COLO668 (cell line): ENCODE measurements at regions not wholly inside any gene's neighbourhood (a gene's known extent, or its start where the extent isn't known, plus 50 kb on each side); places are given as distances from the start of the nearest gene placed in this dataset.

ENCODE experiments used
- DNase-seq: peaks from one replicate; lab custom pipeline; 2025; ENCODE audit not compliant: unreplicated experiment; lab: John Stamatoyannopoulos, UW

DNA sequence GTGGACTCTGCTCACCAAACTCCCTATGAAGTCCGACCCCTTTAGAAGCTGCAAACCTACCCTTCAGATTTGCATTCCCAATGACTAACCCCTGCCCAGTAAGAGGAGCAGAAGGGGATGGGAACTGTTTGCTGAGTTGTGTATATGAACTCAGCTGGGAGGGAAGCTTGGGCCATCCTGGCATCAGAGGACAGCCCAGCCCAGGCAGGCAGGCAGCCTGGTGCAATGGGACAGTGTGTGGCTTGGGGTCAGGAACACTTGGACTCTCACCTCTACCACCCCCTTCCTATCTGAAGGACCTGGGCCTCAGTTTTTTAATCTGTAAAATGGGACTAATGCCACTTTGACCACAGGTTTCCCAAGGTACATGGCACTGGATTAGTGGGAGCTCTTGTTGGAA, 147.4 kb upstream of the GPR26 start:
- DNase-seq = no peak

DNA sequence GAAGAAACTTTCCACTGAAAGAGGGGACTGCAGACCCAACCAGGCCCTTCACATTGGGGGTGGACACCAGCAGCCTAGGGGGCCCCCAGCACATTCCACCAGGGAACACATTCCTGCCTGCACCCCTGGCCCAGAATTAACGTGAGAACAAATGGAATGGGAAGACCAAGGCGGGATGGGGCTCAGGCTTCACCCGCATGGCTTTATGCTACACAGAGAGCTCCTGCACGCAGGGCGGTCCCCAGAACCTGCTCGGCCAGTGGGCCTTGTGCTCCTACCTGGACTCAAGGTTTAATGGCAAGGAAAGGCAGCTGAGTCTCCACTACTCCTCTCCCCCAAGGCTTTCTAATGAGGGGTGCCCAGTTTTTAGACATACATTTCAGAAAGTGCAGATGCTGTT, 146.3 kb upstream of the GPR26 start:
- DNase-seq = no peak

DNA sequence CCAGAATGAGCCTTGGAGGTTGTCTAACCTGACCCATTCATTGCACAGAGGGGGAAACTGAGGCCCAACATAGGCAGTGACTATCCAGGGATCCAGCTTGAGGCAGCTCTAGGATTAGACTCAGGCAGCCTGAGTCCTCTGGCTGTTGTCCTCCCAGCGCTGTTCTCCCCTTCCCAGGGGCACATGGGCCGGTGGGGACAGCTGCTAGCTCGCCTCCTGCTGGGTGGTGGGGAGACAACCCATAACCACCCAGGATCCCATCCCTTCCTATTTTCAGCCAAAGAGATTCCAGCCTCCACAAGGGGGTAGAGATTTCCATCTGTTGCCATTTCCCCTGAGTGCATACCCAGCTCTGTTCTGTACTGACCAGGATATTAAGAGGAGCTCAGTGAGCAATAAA, 145.1 kb upstream of the GPR26 start:
- DNase-seq = no peak

DNA sequence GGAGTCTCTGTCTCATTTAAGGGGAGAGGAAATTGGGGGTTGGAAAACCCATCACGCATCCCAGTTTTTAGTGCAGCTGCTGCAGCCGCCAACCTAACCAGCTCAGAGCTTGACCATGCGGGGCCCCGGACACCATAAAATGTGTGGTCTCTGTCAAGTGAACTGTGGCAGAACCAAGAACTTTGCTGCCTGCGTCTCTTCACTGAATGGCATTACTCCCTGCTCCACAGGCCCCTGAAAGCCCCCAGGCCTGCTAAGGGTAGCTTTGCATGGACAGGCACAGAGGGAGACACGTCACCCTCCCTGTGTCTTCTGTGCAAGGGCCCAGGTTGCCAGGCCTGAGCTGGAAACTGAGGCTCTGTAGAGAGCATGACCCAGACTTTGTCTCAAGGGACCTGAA, 144.6 kb upstream of the GPR26 start:
- no peak for DNase-seq

DNA sequence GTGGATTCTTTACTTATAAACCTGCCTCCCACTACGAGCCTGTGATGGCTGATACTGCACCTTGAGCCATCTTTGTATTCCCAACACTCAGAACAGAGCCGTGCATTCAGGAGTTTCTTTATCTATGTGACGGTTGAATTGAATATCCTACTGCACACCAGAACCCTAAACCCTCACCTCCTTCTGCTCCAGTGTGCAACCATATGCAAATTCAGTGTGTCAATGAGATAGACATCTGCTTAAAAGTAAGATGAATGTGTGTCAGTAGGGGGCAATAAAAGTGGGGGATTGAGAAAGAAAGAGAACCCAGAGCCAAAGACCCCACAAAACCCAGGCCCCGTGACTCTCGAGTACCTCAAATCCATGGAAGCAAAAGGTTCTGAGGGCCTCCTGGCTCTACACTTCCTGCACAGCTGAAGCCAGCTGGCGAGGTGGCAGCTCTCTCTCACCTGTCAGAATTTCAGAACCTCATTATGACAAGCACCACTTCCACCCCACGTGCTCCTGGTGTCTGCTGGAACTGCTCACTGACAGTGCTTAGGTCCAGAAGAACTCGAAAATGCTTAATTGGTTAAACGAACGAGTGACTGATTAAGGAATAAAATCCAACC, 143.3 kb upstream of the GPR26 start:
- no peak for DNase-seq

DNA sequence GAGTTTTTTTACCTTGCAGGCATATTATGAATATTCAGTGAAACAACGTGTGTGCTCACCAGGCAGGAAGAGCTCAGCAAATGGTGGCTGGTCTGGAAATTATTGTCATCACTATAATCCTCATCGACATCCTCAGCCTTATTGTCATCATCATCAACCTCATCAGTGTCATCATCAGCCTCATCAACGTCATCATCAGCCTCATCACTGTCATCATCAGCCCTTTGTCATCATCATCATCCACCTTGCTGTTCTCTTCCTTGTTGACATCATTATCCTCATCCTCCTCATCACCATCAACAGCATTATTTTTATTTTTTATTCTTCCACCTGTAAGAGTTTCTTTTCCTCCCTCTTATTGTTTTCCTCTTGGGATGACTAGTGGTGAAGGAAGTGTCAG, 142.3 kb upstream of the GPR26 start:
- DNase-seq = no peak

DNA sequence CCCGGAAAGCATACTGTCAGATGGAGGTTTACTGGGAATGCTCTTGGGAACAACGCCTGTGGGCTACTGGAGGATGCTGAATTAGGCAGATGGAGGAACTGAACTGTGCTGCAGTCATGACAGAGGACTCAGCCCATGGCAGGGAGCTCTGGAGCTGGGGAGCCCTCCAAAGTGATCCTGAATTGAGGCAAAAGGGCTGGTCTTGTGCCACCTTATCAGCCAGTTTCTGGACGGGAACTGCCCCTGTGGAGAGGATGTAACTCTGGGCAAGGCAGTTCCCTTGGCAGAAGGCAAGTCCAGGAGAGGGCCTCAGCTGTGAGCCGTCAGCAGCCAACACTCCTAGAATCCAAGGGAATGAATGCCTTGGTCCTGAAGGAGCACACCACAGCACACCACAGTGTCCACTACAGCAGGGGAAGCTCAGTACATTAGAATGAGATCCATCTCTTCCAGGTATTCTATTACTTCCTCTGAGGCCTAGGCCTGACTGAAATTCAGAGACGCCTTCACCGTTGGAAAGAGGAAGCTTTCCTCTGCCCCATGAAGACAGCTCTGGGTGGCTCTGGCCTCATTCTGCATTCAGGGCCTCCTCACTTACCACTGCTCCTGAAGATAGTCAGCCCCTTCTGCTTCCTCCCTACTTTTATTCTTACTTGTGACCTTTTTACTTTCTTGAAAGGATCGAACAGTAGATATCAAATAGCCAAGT, 139.6 kb upstream of the GPR26 start:
- DNase-seq = no peak

DNA sequence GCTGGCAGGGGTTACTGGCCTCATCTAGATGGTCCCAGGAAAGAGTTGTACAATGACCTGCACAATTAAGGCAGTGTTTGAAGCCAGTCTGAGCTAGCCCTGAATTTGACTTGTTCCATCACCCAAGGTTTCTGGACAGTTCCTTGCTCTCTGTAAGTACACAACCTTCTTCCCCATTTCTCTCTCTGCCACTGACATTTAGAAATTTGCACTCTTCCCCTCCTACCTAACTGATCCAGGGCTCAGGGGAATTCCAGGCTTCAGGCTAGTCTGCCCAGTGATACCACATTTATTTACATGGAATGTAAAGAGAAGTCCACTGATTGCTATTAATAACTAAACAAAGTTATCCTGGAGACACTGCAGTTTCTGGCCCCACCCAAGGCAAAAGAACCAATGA, 139.0 kb upstream of the GPR26 start:
- no peak for DNase-seq

DNA sequence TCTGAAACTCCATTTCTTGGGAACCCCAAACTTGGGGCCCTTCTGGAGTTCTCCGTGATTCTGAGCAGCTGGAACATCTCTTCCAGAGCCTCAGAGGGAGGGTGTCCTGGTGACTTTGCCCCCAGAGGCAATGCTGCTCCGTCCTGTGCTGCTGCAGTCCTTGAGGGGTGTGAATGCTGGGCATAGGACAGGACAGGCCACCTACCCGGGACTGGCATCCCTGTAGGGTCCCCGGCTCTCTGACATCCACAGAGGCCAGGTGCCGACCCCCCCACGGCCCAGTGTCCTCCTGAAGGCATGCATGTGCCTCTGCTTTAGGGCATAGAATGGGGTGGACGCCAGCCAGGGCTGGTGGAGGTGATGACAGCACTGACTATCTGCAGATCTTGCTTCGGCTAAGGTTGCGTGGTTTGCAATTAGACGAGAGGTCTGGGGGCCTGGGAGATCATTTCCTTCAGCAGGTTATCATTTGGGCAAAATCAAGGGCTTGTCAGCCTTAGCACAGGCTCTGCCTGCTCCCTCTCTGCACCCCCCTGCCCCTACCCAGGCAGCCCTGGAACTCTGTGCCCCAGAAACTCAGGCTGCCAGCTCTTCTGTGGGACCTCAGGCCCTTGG, 136.9 kb upstream of the GPR26 start:
- no peak for DNase-seq

DNA sequence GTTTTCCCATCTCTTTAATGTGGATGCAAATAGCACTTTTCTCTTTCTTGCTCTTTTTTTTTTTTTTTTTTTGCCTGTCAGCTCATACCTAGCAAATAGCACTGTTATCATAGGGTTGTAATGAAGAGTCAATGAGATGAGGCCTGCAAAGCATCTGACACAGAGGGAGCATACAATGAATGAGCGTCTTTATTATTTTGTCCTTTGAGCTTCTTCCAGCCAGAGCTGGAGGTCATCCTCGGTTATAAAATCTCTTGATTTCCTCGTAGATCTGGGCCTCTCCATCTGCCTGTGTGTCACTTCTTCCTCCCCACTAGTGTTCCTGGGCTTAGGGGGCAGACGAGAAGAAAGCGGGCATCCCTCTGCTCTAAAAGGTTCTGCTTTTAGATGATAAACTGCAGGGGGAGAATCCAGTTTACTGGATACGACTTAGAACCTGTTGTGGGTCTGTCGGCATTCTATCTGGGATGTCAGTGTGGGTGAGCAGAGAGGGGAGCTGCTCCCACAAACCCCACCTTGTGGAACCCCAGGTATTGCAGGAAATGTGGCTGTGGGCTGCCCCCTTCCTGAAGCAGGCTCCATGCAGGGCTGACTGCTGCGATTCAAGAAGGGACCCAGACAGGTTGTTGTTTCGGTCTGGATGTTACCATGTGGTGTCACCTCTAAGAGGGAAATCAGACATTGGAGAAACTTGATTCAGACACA, 135.8 kb upstream of the GPR26 start:
- no peak for DNase-seq

DNA sequence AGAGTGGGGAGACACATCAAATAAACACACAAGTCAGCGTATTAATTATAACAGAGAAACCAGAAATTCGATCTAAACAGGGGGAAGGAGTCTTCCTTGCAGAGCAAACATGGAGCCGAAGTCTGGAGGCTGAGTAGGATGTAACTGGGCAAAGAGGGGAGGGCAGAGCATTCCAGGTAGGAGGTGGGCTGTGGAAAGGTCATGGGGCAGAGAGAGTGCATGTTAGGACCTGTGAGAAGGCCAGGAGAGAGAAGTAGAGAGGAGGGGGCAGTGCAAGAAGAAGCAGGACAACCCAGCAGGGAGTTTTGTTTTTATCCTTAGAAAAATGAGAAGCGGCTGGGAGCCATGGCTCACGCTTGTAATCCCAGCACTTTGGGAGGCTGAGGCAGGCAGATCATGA, 130.8 kb upstream of the GPR26 start:
- DNase-seq = no peak

DNA sequence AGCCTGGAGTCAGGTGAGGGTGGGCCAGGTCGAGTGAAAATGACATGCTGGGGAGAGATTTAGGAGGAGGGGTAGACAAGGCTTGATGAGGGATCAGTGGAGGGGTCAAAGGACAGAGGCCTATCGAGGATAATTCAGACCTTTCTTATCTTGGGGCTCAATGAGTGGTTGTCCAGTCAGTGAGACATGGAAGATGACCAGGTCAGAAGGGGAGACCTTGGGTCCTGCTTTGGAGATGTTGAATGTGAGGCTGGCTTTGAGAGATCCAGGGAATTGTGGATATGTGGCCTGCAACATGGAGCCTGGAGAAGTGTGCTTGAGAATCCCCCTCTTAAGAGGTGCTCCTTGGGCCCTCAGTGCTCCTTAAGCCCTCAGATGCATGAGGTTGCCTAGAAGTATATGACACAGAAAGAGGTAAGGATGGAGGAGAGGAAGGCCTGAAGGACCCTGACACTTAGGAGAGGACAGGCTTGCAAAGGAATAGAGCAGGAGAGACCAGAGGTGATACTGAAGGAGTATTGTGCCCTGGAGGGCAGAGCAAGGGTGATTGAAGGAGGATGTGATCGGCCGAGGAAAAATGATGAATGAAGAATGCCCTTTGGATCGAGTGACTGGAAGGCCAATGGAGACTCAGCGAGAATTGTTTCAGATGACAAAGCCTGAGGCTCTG, 129.8 kb upstream of the GPR26 start:
- DNase-seq = no peak

DNA sequence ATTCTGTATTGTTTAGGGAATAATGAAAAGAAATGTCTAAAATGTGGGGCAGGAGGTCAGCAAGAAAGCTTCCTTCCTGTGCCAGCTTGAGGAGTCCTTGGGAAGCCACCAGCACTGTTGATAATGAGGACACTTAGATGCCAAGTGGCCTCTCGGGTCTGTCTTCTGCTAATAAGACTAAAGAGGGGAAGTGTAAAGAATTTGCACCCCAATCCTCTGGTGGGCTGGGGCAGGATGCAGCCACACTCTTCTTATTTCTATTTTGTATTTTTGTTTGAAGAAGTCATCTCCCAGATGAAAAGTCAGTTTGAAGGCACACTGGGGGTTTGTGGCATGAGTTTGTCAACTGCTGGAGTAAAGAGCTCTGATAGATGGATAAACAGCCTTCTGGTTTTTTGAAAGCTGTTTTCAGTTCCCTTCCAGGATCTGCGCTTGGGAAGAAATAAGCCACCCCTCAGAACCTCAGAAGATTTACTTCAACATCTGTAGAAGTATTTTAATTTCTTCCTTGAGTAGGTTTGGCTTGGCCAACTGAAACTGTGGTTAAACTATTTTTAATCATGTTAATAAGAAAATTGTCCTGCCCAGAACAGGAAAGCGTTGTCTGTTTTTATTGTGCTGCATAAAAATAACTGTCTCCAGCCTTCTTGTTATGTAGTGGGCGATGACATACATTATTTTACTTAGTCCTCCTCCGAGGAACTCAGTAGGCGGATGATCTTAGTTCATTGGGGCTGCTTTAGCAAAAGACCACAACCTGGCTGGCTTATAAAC, 128.8 kb upstream of the GPR26 start:
- DNase-seq = no peak

DNA sequence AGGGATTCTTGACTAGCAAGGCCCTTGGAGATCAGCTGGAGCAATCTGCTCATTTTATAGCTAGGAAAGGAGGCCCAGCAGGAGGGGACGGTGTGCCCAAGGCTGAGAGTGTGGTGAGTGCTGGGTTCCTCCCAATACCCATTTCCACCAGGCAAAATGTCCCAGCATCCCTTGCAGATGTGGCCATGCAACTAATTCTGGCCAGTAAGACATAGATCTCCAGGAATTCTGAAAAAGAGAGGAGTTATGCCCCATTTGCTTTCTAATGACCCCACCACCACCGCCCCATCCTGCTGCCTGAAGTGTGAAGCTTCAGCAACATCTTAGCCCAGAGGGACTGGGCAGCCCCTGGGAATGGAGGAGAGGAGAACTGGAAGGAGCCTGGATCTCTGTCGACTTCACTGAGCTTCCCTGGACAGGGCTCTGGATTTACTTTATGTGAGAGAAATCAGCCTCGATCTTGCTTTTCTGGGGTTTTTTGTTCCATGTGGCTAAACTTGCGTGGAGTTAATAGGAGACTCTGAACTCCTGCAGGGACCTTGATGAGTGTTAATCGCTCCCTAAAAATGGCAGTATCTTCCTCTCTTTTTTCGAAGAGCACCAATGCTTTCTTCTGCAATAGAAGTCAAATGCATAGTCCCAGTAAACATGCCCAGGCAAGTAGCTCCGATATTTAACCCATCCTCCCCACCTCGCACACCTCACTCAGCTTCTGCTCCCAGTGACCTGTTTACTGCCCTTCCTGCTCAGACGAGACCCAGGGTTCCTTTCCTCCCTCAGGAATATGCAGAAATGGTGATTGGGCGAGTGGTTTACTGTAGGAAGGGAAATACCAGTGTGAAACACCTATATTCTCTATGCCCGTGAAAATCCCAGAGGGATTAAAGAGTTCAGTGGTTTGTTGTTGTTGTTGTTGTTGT, 127.5 kb upstream of the GPR26 start:
- DNase-seq = no peak

DNA sequence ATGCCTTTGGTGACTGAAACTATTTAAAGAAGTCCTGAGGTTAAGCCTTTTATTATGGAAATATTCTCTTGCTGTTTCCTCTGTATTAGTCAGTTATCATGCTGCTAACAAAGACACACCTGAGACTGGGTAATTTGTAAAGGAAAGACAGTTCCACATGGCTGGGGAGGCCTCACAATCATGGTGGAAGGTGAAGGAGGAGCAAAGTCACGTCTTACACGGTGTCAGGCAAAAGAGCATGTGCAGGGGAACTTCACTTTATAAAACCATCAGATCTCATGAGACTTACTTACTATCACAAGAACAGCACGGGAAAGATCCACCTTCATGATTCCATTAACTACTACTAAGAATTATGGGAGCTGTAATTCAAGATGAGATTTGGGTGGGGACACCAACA, 121.2 kb upstream of the GPR26 start:
- no peak for DNase-seq

DNA sequence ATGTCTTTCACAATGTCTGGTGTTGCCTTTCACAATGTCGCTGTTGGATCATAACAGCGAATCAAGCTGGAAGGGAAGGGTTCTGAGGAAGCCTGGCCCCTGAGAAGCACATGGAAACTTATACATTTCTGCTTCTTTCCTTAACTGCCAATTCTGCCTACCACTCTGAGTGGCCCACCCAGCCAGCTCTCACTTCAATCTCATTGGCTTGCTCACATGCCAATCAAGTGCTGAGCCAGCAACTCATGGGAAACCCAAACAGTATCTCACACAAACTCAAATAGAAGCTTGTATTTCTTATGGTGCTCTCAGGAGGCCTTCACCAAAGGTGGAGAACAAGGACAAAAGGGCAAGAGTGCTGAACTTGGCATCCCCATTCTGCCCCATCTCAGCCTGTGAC, 117.4 kb upstream of the GPR26 start:
- no peak for DNase-seq

DNA sequence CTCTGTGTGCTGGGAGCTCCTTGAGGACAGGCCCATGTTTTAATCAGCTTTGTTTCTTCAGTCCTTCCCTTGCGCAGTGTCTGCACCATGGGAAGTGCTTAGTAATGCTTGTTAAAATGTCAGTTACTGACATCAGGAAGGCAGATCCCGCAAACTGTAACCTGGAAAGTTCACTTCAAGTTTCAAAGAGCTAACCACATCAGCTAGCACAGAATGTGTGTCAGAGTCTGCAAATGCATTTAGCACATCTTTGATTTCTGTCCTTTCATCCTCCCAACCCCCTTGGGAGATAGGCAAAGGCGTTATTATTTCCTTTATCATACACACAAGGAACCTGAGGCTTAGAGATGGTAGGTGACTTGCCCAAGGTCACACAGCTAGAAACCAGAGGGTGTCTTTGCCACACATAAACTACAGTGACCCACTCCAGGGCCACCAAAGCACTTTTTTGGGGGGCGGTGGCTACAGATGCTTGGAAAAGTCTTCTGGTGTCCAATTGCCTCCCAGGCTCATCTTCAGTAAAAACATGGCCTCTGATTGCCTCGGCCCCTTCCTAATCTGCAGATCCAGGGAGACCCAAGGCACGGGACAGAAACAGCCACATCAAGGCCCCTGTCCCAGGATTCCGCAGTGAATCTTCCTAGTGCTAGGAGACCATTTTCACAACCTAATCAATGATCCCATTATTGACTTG, 116.2 kb upstream of the GPR26 start:
- no peak for DNase-seq

DNA sequence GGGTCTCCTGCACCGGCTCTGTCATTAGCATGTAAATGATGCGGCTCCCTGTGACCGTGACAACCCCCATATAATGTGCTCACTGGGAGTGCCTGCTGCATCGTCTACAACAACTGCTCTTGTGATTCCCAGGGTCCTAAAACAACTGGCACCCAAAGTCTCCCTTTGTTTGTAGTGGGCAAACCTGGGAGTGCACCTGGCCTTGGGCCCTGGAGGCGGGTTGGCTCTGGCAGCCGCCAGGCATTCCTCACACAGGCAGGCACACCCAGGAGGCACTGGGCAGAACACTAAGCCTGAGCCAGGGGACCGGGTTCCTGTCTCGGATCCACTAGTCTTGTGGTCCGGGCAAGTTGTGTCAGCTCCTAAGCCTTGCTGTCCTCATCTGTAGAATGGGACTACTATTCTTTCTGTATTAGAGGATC, 115.5 kb upstream of the GPR26 start:
- no peak for DNase-seq

DNA sequence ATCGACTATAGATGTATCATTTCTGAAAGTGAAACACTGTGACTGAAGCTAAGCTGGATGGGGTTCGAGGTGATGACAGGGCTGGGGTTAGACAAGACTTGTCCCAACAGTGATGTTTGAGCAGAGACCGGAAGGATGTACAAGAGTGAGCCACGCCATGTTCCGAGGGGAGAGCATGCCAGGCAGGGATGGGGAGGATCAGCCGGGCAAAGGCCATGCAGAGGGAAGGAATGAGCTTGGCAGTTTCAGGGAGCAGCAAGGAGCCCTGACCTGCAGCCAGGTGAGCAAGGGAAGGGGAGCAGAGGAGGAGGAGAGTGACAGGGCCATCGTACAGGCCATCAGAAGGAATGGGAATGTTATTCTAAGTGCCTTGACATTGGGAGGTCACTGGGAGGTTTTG, 114.9 kb upstream of the GPR26 start:
- no peak for DNase-seq
